HPDE6-E6E7 (cell line): ENCODE measurements at regions not wholly inside any gene's neighbourhood (a gene's known extent, or its start where the extent isn't known, plus 50 kb on each side); places are given as distances from the start of the nearest gene placed in this dataset.
"Not testable (repeated sequence)": the region's sequence is repeated elsewhere in the genome, so short reads cannot be mapped to it uniquely, and the experiment has no call there.

Experiments used
- DNase-seq: peaks from one replicate; pipeline ENCODE4 v3.0.0; 2011; ENCODE audit warnings: missing footprints; ENCODE audit errors: extremely low spot score

GRCh38 chr1:229131243-229132105 lies 139.4 kb upstream of the RAB4A start:
- no peak for DNase-seq

GRCh38 chr1:229132106-229132443 lies 138.8 kb upstream of the RAB4A start:
- DNase-seq, result no peak

GRCh38 chr1:229132706-229133105 lies 138.2 kb upstream of the RAB4A start:
- no peak for DNase-seq

GRCh38 chr1:229133151-229133550 lies 137.8 kb upstream of the RAB4A start:
- no peak for DNase-seq

DNA sequence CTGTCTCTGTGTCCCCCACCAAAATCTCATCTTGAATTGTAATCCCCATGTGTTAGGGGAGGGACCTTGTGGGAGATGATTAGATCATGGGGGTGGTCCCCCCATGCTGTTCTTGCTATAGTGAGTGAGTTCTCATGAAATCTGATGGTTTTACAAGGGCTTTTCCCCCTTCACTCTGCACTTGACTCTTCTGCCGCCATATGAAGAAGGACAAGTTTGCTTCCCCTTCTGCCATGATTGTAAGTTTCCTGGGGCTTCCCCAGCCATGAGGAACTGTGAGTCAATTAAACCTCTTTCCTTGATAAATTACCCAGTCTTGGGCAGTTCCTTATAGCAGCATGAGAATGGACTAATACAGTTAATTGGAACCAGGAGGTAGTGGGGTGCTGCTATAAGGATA lies 137.1 kb upstream of the RAB4A start:
- DNase-seq, result no peak

- DNase-seq, result not testable (repeated sequence)
These were observed 136.3 kb upstream of the RAB4A start for GRCh38 chr1:229134381-229135217.

DNA sequence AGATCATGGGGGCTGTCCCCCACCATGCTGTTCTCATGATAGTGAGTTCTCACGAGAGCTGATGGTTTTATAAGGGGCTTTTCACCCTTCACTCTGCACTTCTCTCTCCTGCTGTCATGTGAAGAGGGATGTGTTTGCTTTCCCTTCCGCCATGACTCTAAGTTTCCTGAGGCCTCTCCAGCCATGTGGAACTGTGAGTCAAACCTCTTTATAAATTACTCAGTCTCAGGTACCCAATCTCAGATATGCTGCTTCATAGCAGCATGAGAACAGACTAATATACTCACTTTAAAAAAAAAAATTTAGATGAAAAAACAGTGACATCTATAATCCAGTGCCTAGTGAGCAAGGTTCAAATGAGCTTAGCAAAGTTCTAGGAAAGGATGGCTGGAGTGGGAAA lies 135.1 kb upstream of the RAB4A start:
- no peak for DNase-seq

DNA sequence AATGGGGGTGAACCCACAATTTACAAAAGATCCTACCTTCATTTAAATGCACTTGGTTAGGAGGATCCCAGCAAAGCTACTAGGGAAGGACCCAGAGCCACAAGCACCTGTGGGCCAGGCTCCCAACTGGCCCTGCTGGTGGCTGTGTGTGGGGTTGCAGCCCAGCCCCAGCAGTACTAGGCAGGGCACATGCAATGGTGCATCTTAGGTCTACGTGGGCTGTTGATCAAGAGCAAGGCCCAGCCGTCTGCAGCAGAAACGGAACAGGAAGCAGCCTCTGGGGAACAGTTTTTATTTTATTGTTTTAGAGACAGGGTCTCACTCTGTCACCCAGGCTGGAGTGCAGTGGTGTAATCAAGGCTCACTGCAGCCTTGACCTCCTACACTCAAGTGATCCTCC lies 134.1 kb upstream of the RAB4A start:
- DNase-seq, result no peak

DNA sequence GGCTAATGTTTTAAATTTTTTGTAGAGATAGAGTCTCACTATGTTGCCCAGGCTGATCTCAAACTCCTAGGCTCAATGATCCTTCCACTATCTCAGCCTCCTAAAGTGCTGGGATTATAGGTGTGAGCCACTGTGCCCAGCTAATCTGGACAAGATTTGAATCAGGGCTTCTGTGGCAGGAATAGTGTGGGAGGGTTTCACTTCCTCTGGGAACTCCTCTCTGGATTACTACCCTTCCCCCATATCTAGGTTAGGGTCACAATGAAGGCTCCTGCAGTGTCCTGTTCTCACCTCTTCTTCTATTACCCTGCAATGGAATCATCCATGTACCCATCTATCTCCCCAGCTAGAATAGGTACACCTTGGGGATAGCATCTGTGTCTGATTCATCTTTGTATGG lies 133.6 kb upstream of the RAB4A start:
- no peak for DNase-seq

- no peak for DNase-seq
These were observed 132.9 kb upstream of the RAB4A start for GRCh38 chr1:229138058-229138457.

- no peak for DNase-seq
These were observed 131.4 kb upstream of the RAB4A start for GRCh38 chr1:229139331-229140118.

- no peak for DNase-seq
These were observed 130.9 kb upstream of the RAB4A start for GRCh38 chr1:229140119-229140396.

- no peak for DNase-seq
These were observed 129.6 kb upstream of the RAB4A start for GRCh38 chr1:229141271-229141670.

- DNase-seq, result no peak
These were observed 129.1 kb upstream of the RAB4A start for GRCh38 chr1:229141689-229142377.

DNA sequence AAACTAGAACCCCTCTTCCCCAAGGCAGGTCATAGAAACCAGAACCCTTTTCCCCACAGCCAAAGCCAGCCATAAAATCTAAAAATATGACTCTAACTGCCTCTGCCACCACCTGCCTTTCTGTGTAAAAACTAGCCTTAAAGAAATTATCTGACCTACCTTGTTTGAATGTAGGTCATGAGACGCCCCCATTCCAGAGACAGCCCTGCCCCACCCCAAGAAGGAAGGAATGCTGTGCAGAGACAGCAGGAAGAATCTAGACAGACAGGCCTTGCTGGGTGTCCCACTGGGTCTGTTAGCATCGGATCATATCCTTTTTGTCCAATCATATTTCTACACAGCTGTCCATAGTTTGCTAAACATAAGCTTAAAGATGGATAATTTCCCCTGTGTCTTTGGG lies 128.4 kb upstream of the RAB4A start:
- DNase-seq, result no peak

GRCh38 chr1:229146647-229147046 lies 124.3 kb upstream of the RAB4A start:
- DNase-seq, result no peak

DNA sequence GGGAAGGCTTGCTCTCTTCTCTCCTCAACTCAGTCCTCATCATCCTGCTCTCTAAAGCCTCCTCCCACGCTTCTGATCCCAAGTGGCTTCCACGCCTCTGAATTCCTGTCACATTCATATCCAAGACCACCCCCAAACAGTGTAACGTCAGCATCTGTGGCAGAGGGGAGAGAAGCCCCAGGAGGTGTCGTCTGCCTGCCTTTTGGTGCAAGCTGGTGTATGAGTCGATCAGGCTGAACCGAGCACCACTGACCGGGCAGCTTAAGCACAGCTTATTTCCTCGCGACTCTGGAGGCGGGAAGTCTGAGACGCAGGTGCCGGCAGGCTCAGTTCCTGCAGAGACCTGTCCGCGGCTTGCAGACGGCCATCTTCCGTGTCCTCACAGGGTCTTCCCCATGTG lies 123.8 kb upstream of the RAB4A start:
- DNase-seq, result no peak

- no peak for DNase-seq
These were observed 122.8 kb upstream of the RAB4A start for GRCh38 chr1:229148041-229148671.

GRCh38 chr1:229148743-229149142 lies 122.2 kb upstream of the RAB4A start:
- no peak for DNase-seq

DNA sequence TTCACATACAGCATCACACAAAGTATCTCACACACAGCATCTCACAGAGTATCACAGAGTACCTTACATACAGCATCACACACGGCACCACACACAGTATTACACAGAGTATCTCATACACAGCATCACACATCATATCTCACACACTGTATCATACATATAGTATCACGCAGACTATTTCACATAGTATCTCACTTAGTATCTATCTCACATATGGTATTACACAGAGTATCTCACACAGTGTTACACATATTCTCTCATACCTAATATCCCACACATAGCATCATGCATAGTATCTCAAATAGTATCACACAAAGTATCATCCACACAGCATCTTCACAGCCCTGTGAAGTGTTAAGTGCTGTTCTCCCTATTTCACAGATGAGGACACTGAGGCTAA lies 121.5 kb upstream of the RAB4A start:
- no peak for DNase-seq

DNA sequence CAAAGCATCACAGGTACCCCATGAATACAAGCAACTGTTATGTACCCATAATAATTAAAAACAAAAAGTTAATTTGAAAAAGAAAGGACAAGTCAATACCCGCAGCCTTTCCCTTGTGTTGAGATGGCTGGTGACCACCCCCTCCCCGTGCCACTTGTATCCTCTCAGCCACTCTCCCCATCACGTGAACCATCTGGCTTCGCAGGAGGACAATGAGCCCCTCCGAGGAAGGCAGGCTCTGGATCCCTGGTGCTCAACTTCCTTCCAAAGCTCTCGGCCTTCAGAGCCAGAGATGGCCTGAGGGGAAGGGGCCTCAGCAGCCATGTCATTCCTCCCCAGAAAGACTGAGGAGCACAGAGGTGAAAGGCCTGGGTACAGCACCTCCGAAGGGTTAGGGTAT lies 120.4 kb upstream of the RAB4A start:
- no peak for DNase-seq
